C4-2B (cell line): ENCODE measurements at regions not wholly inside any gene's neighbourhood (a gene's known extent, or its start where the extent isn't known, plus 50 kb on each side); places are given as distances from the start of the nearest gene placed in this dataset.

Experiments used
- ZFX ChIP-seq: fragments of 450-650 bp; IDR thresholded peaks from 2 replicates; pipeline ENCODE4 v1.6.1; 2017
- TF ChIP-seq, protein P1 (sequence below): fragments of 450-650 bp; conservative IDR thresholded peaks from 2 replicates; pipeline ENCODE4 v1.5.1; 2017; ENCODE audit warnings: mild to moderate bottlenecking

DNA sequence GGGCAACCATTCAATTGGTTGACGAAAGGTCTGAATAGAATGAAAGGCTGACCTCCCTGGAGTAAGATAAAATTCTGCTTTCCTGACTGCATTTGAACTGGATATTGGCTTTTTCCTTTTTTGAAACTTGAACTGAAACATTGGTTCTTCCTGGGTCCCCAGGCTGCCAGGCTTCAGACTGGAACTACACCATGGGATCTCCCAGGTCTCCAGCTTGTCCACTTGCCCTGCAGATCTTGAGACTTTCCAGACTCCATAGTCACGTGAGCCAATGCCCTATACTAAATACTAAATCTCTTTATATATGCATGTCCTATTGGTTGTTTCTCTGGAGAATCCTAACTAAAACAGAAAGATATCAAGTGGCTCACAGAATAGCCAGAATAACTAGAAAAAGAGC is 118.7 kb upstream of the KRR1 start:
- TF ChIP-seq, protein P1, sequence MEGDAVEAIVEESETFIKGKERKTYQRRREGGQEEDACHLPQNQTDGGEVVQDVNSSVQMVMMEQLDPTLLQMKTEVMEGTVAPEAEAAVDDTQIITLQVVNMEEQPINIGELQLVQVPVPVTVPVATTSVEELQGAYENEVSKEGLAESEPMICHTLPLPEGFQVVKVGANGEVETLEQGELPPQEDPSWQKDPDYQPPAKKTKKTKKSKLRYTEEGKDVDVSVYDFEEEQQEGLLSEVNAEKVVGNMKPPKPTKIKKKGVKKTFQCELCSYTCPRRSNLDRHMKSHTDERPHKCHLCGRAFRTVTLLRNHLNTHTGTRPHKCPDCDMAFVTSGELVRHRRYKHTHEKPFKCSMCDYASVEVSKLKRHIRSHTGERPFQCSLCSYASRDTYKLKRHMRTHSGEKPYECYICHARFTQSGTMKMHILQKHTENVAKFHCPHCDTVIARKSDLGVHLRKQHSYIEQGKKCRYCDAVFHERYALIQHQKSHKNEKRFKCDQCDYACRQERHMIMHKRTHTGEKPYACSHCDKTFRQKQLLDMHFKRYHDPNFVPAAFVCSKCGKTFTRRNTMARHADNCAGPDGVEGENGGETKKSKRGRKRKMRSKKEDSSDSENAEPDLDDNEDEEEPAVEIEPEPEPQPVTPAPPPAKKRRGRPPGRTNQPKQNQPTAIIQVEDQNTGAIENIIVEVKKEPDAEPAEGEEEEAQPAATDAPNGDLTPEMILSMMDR: no peak
- no peak for TF ChIP-seq ZFX
